Mesenchymal stem cell (in vitro differentiated cells and primary cell): ENCODE measurements at regions not wholly inside any gene's neighbourhood (a gene's known extent, or its start where the extent isn't known, plus 50 kb on each side); places are given as distances from the start of the nearest gene placed in this dataset.

Experiments
- DNase-seq: peaks from one replicate; pipeline ENCODE4 v3.0.0-alpha.2; 2013
- H2AFZ ChIP-seq: one replicate; pipeline ENCODE4 v1.6.1; 2013; ENCODE audit warnings: low read depth, mild to moderate bottlenecking, control low read depth, inconsistent platforms, low read length, moderate library complexity
- H2AK5ac ChIP-seq: 2 replicates; pipeline ENCODE4 v1.6.1; 2013; ENCODE audit warnings: low read length, moderate library complexity, mild to moderate bottlenecking, inconsistent platforms; ENCODE audit not compliant: severe bottlenecking
- H2BK120ac ChIP-seq: one replicate; pipeline ENCODE4 v1.6.1; 2013; ENCODE audit warnings: low read depth, mild to moderate bottlenecking, inconsistent platforms, low read length, moderate library complexity
- H2BK12ac ChIP-seq, 2 experiments: one replicate each; pipeline ENCODE4 v1.6.1; 2013; ENCODE audit warnings: inconsistent platforms in 2 of 2, low read length in 2 of 2, mild to moderate bottlenecking in 2 of 2, moderate library complexity in 2 of 2, control low read depth in 1 of 2
- H2BK15ac ChIP-seq: one replicate; pipeline ENCODE4 v1.6.1; 2013; ENCODE audit warnings: mild to moderate bottlenecking, low read depth, inconsistent platforms; ENCODE audit not compliant: poor library complexity, severe bottlenecking
- H2BK5ac ChIP-seq: 2 replicates; pipeline ENCODE4 v1.6.1; 2013; ENCODE audit warnings: low read depth, mild to moderate bottlenecking, low read length, control low read depth, inconsistent platforms; ENCODE audit not compliant: poor library complexity, severe bottlenecking
- H3K14ac ChIP-seq, 2 experiments: one replicate each; pipeline ENCODE4 v1.6.1; 2013; ENCODE audit warnings: inconsistent platforms in 2 of 2, low read length in 2 of 2, control low read depth in 1 of 2, mild to moderate bottlenecking in 1 of 2, moderate library complexity in 1 of 2
- H3K18ac ChIP-seq, 2 experiments: one replicate each; pipeline ENCODE4 v1.6.1; 2013; ENCODE audit warnings: inconsistent platforms in 2 of 2, low read length in 2 of 2, control low read depth in 1 of 2, low read depth in 1 of 2, mild to moderate bottlenecking in 1 of 2
- H3K23ac ChIP-seq, 2 experiments: one replicate each; pipeline ENCODE4 v1.6.1; 2013; ENCODE audit warnings: inconsistent platforms in 2 of 2, low read length in 2 of 2, mild to moderate bottlenecking in 2 of 2, moderate library complexity in 2 of 2, control low read depth in 1 of 2
- H3K27ac ChIP-seq: 2 replicates; pipeline ENCODE4 v1.5.1; 2013; ENCODE audit warnings: mild to moderate bottlenecking, moderate library complexity, low read length, control low read depth, inconsistent platforms; ENCODE audit not compliant: poor library complexity, severe bottlenecking
- H3K27me3 ChIP-seq, 2 experiments: 2 replicates each; pipeline versions ENCODE4 v1.6.1 to v1.7.0; 2013; ENCODE audit warnings: low read length in 2 of 2, mild to moderate bottlenecking in 2 of 2, moderate library complexity in 2 of 2, control low read depth in 1 of 2, inconsistent platforms in 1 of 2; ENCODE audit not compliant: control insufficient read depth in 1 of 2, insufficient read depth in 1 of 2
- H3K36me3 ChIP-seq, 2 experiments: 2 replicates each; pipeline versions ENCODE4 v1.6.1 to v1.7.0; 2013; ENCODE audit warnings: low read length in 2 of 2, control low read depth in 1 of 2, inconsistent platforms in 1 of 2, low read depth in 1 of 2, mild to moderate bottlenecking in 1 of 2; ENCODE audit not compliant: insufficient read depth in 2 of 2, control insufficient read depth in 1 of 2
- H3K4ac ChIP-seq, 2 experiments: one replicate each; pipeline ENCODE4 v1.6.1; 2013; ENCODE audit warnings: inconsistent platforms in 2 of 2, low read length in 2 of 2, mild to moderate bottlenecking in 2 of 2, moderate library complexity in 2 of 2, control low read depth in 1 of 2, low read depth in 1 of 2
- H3K4me1 ChIP-seq: 2 replicates; pipeline ENCODE4 v1.6.1; 2013; ENCODE audit warnings: low read depth, low read length, control low read depth; ENCODE audit not compliant: control insufficient read depth, insufficient read depth
- H3K4me2 ChIP-seq: 2 replicates; pipeline ENCODE4 v1.6.1; 2013; ENCODE audit warnings: low read length, mild to moderate bottlenecking, inconsistent platforms; ENCODE audit not compliant: poor library complexity, severe bottlenecking
- H3K4me3 ChIP-seq, 2 experiments: 2 replicates each; pipeline versions ENCODE4 v1.5.1 to v1.7.0; 2013; ENCODE audit warnings: low read length in 2 of 2, mild to moderate bottlenecking in 2 of 2, control low read depth in 1 of 2, low read depth in 1 of 2; ENCODE audit not compliant: insufficient read depth in 1 of 2
- H3K79me1 ChIP-seq: replicated peaks from 2 replicates; pipeline ENCODE4 v1.6.1; 2013; ENCODE audit warnings: mild to moderate bottlenecking, control low read depth, low read length, inconsistent platforms; ENCODE audit not compliant: poor library complexity, severe bottlenecking
- H3K9ac ChIP-seq: 2 replicates; pipeline ENCODE4 v1.7.0; 2013; ENCODE audit warnings: mild to moderate bottlenecking, low read length, moderate library complexity
- H3K9me3 ChIP-seq: 2 replicates; pipeline ENCODE4 v1.7.0; 2013; ENCODE audit warnings: mild to moderate bottlenecking, low read length; ENCODE audit not compliant: control insufficient read depth
- H4K8ac ChIP-seq: one replicate; pipeline ENCODE4 v1.6.1; 2013; ENCODE audit warnings: inconsistent platforms, mild to moderate bottlenecking, low read length, moderate library complexity
- H4K91ac ChIP-seq: one replicate; pipeline ENCODE4 v1.6.1; 2013; ENCODE audit warnings: mild to moderate bottlenecking, low read length, inconsistent platforms
- WGBS: methylation state at CpG from one replicate; pipeline ENCODE4 v1.1.7; 2013; ENCODE audit warnings: mixed read lengths; 5-methylcytosine and 5-hydroxymethylcytosine counted together

- Histone ChIP-seq H2AFZ (no peak overlapping the region), H3K4me3 (peak overlapping the region in 1 of 2 experiments; percentile 54), H2BK120ac (no peak overlapping the region), H3K18ac (no peak overlapping the region), H3K27me3 (no peaks in the 10 kb centered on the region), H4K91ac (no peak overlapping the region), H3K4me1 (no peaks in the 10 kb centered on the region), H3K79me1 (no peaks in the 10 kb centered on the region), H3K9me3 (no peaks in the 10 kb centered on the region), H2AK5ac (no peak overlapping the region), H3K4me2 (no peak overlapping the region), H3K4ac (no peak overlapping the region), H3K23ac (peak overlapping the region in 1 of 2 experiments; percentile 14), H3K36me3 (no peaks in the 10 kb centered on the region), H2BK15ac (no peak overlapping the region), H3K27ac (no peak overlapping the region), H3K14ac (no peak overlapping the region), H2BK12ac (no peak overlapping the region), H2BK5ac (no peak overlapping the region), H4K8ac (no peak overlapping the region), H3K9ac (no peak overlapping the region)
- DNase-seq: peak; percentile 41
- 66% methylated on average over 3 of the region's 3 CpGs for WGBS
Measured at GRCh38 chr3:111252779-111253178, 181.2 kb downstream of the NECTIN3 start.

GRCh38 chr3:111253733-111254132, 182.1 kb downstream of the NECTIN3 start:
- Histone ChIP-seq H3K4me2 (no peak overlapping the region), H3K9me3 (no peaks in the 10 kb centered on the region), H3K23ac (no peak overlapping the region), H3K4me1 (no peaks in the 10 kb centered on the region), H3K4ac (no peak overlapping the region), H4K91ac (no peak overlapping the region), H3K9ac (no peak overlapping the region), H3K4me3 (no peak overlapping the region), H4K8ac (no peak overlapping the region), H2BK15ac (no peak overlapping the region), H2BK120ac (no peak overlapping the region), H2AFZ (no peak overlapping the region), H3K14ac (no peak overlapping the region), H3K27me3 (no peaks in the 10 kb centered on the region), H2BK12ac (no peak overlapping the region), H3K79me1 (no peaks in the 10 kb centered on the region), H3K18ac (no peak overlapping the region), H2AK5ac (no peak overlapping the region), H2BK5ac (no peak overlapping the region), H3K27ac (no peak overlapping the region), H3K36me3 (no peaks in the 10 kb centered on the region)
- 93% methylated on average over 1 of the region's 2 CpGs for WGBS
- no peak for DNase-seq

GRCh38 chr3:111260878-111261277, 189.3 kb downstream of the NECTIN3 start:
- no peak overlapping the region for H3K9ac ChIP-seq
- no peak overlapping the region for H2BK5ac ChIP-seq
- H4K91ac ChIP-seq: no peak overlapping the region
- H4K8ac ChIP-seq: no peak overlapping the region
- H3K27ac ChIP-seq: no peak overlapping the region
- H3K23ac ChIP-seq: no peak overlapping the region
- no peak overlapping the region for H2AFZ ChIP-seq
- H3K36me3 ChIP-seq: no peaks in the 10 kb centered on the region
- no peak overlapping the region for H3K4me3 ChIP-seq
- DNase-seq: no peak
- no peak overlapping the region for H2AK5ac ChIP-seq
- H3K9me3 ChIP-seq: peaks cover 3% of the 10 kb centered on the region
- no peak overlapping the region for H3K18ac ChIP-seq
- no peak overlapping the region for H2BK15ac ChIP-seq
- no peak overlapping the region for H3K14ac ChIP-seq
- H3K4me1 ChIP-seq: no peaks in the 10 kb centered on the region
- H2BK12ac ChIP-seq: no peak overlapping the region
- H3K4me2 ChIP-seq: no peak overlapping the region
- H3K79me1 ChIP-seq: no peaks in the 10 kb centered on the region
- H3K27me3 ChIP-seq: no peaks in the 10 kb centered on the region
- no peak overlapping the region for H2BK120ac ChIP-seq
- no peak overlapping the region for H3K4ac ChIP-seq

- H2BK5ac ChIP-seq: no peak overlapping the region
- no peaks in the 10 kb centered on the region for H3K4me1 ChIP-seq
- no peak overlapping the region for H2BK120ac ChIP-seq
- no peak overlapping the region for H4K91ac ChIP-seq
- H3K27ac ChIP-seq: no peak overlapping the region
- WGBS: 83% methylated on average over 1 of the region's 2 CpGs
- H2AFZ ChIP-seq: no peak overlapping the region
- H3K4ac ChIP-seq: no peak overlapping the region
- H3K36me3 ChIP-seq: no peaks in the 10 kb centered on the region
- no peaks in the 10 kb centered on the region for H3K27me3 ChIP-seq
- no peak overlapping the region for H3K4me3 ChIP-seq
- DNase-seq: no peak
- no peak overlapping the region for H3K4me2 ChIP-seq
- H3K9me3 ChIP-seq: no peaks in the 10 kb centered on the region
- H2BK12ac ChIP-seq: no peak overlapping the region
- H3K18ac ChIP-seq: no peak overlapping the region
- no peak overlapping the region for H3K14ac ChIP-seq
- no peaks in the 10 kb centered on the region for H3K79me1 ChIP-seq
- no peak overlapping the region for H2AK5ac ChIP-seq
- H3K23ac ChIP-seq: no peak overlapping the region
- no peak overlapping the region for H3K9ac ChIP-seq
- no peak overlapping the region for H2BK15ac ChIP-seq
- no peak overlapping the region for H4K8ac ChIP-seq
Measured at GRCh38 chr3:111269777-111270176, 198.2 kb downstream of the NECTIN3 start.
